Sigmoid colon (tissue), 6 donors: ENCODE measurements at regions not wholly inside any gene's neighbourhood (a gene's known extent, or its start where the extent isn't known, plus 50 kb on each side); places are given as distances from the start of the nearest gene placed in this dataset.

Experiments
- DNase-seq: peaks from one replicate; pipeline ENCODE4 v3.0.0-alpha.2; 2019
- H3K27ac ChIP-seq, 4 donors: fragments of 200-600 bp; sonication (generic); one replicate each; pipeline ENCODE4 v1.5.1; 2016 to 2019; ENCODE audit warnings: mild to moderate bottlenecking in 1 of 4
- H3K27me3 ChIP-seq, 3 donors: fragments of 200-600 bp; sonication (generic); one replicate each; pipeline ENCODE4 v1.5.1; 2019; ENCODE audit warnings: mild to moderate bottlenecking in 1 of 3
- H3K36me3 ChIP-seq, 4 donors: fragments of 200-600 bp; sonication (generic); one replicate each; pipeline ENCODE4 v1.5.1; 2016 to 2019
- H3K4me1 ChIP-seq, 4 donors: fragments of 200-600 bp; sonication (generic); one replicate each; pipeline ENCODE4 v1.5.1; 2017 to 2019
- H3K4me3 ChIP-seq, 4 donors: fragments of 200-600 bp; sonication (generic); one replicate each; pipeline ENCODE4 v1.5.1; 2017 to 2019; ENCODE audit warnings: mild to moderate bottlenecking in 2 of 4, moderate library complexity in 1 of 4
- H3K9me3 ChIP-seq, 4 donors: fragments of 200-600 bp in 3 of 4; sonication (generic) in 3 of 4; one replicate each; pipeline versions ENCODE4 v1.5.1 to v1.6.1; 2013 to 2019
- EP300 ChIP-seq, 4 donors: sonication (generic); formaldehyde crosslinking; IDR thresholded peaks; one replicate each; pipeline ENCODE4 v1.6.1; 2017; ENCODE audit warnings: antibody characterized with exemption in 4 of 4
- POLR2A ChIP-seq, 2 donors: fragments of 450-650 bp; IDR thresholded peaks; one replicate each; pipeline ENCODE4 v1.6.1; 2016; ENCODE audit warnings: antibody characterized with exemption in 2 of 2, mild to moderate bottlenecking in 2 of 2, moderate library complexity in 2 of 2
- POLR2AphosphoS5 ChIP-seq, 4 donors: sonication (generic); formaldehyde crosslinking; IDR thresholded peaks; one replicate each; pipeline ENCODE4 v1.6.1; 2017; ENCODE audit warnings: antibody characterized with exemption in 4 of 4
- whole genome bisulfite sequencing, 2 donors: extraction: QIAGEN DNeasy Blood & Tissue Kit; methylation state at CpG; one replicate each; pipeline ENCODE4 v1.1.7; 2013; 5-methylcytosine and 5-hydroxymethylcytosine counted together
- intact Hi-C: fragments of 100-400 bp; cut with DNase I; formaldehyde crosslinking; loops from one replicate; pipeline ENCODE4 v1.15.1; 2023
- TF ChIP-seq, protein P1 (sequence below), 4 experiments: fragments of 450-650 bp in 3 of 4; fragments of 200-600 bp in 1 of 4; IDR thresholded peaks; one replicate each; pipeline ENCODE4 v1.5.1; 2016 to 2019; ENCODE audit warnings: antibody characterized with exemption in 4 of 4, mild to moderate bottlenecking in 3 of 4, moderate library complexity in 2 of 4
- donor health status: healthy with polysubstance abuse.
- donor health status: healthy.

GRCh38 chr3:86785386-86785785 is 205.6 kb downstream of the VGLL3 start:
- Histone ChIP-seq H3K27me3 (no peaks in the 10 kb centered on the region), H3K9me3 (no peaks in the 10 kb centered on the region), H3K27ac (no peak overlapping the region), H3K4me3 (no peak overlapping the region), H3K36me3 (no peaks in the 10 kb centered on the region), H3K4me1 (no peaks in the 10 kb centered on the region)
- 14 to 39% methylated on average over 1 of the region's 1 CpG for WGBS, 2 donors
- intact Hi-C loops, result loop anchor here (5.0 kb wide), 1 partner anchor 302 kb away; no protein-coding TSS in a partner anchor
- no peak for TF ChIP-seq EP300 (IDR thresholded peaks at IDR 0.05)
- no peak for TF ChIP-seq POLR2AphosphoS5 (IDR thresholded peaks at IDR 0.05)
- TF ChIP-seq, protein P1, sequence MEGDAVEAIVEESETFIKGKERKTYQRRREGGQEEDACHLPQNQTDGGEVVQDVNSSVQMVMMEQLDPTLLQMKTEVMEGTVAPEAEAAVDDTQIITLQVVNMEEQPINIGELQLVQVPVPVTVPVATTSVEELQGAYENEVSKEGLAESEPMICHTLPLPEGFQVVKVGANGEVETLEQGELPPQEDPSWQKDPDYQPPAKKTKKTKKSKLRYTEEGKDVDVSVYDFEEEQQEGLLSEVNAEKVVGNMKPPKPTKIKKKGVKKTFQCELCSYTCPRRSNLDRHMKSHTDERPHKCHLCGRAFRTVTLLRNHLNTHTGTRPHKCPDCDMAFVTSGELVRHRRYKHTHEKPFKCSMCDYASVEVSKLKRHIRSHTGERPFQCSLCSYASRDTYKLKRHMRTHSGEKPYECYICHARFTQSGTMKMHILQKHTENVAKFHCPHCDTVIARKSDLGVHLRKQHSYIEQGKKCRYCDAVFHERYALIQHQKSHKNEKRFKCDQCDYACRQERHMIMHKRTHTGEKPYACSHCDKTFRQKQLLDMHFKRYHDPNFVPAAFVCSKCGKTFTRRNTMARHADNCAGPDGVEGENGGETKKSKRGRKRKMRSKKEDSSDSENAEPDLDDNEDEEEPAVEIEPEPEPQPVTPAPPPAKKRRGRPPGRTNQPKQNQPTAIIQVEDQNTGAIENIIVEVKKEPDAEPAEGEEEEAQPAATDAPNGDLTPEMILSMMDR (IDR thresholded peaks at IDR 0.05), result peak in 1 of 4 experiments; percentile 17
- DNase-seq, result no peak

GRCh38 chr3:86782866-86783265 is 208.1 kb downstream of the VGLL3 start:
- 54 to 59% methylated on average over 4 of the region's 4 CpGs for WGBS, 2 donors
- intact Hi-C loops, result no loop called here
- H3K4me3 ChIP-seq, result no peak overlapping the region
- H3K27ac ChIP-seq, result no peak overlapping the region
- TF ChIP-seq, protein P1 (IDR thresholded peaks at IDR 0.05), result no peak
- TF ChIP-seq POLR2AphosphoS5 (IDR thresholded peaks at IDR 0.05), result no peak
- TF ChIP-seq EP300 (IDR thresholded peaks at IDR 0.05), result no peak
- no peak for TF ChIP-seq POLR2A (IDR thresholded peaks at IDR 0.05)
- H3K27me3 ChIP-seq, result no peaks in the 10 kb centered on the region
- H3K36me3 ChIP-seq, result no peaks in the 10 kb centered on the region
- DNase-seq, result no peak
- H3K4me1 ChIP-seq, result no peaks in the 10 kb centered on the region
- no peaks in the 10 kb centered on the region for H3K9me3 ChIP-seq

- WGBS, 2 donors, result 26 to 29% methylated on average over 2 of the region's 2 CpGs
- TF ChIP-seq, protein P1 (IDR thresholded peaks at IDR 0.05), result no peak
- TF ChIP-seq POLR2A (IDR thresholded peaks at IDR 0.05) (no peak), POLR2AphosphoS5 (IDR thresholded peaks at IDR 0.05) (no peak), EP300 (IDR thresholded peaks at IDR 0.05) (no peak)
- Histone ChIP-seq H3K27me3 (no peaks in the 10 kb centered on the region), H3K36me3 (no peaks in the 10 kb centered on the region), H3K4me1 (no peaks in the 10 kb centered on the region), H3K9me3 (no peaks in the 10 kb centered on the region), H3K4me3 (no peak overlapping the region), H3K27ac (peak overlapping the region in 1 of 4 donors; percentile 3)
- DNase-seq, result no peak
- intact Hi-C loops, result no loop called here
Measured at GRCh38 chr3:86782286-86782685, 208.7 kb downstream of the VGLL3 start.

GRCh38 chr3:86774082-86774691 is 216.8 kb downstream of the VGLL3 start:
- intact Hi-C loops, result loop anchor here (1.0 kb wide), 1 partner anchor 309 kb away; no protein-coding TSS in a partner anchor
- no peak for TF ChIP-seq POLR2A (IDR thresholded peaks at IDR 0.05)
- TF ChIP-seq POLR2AphosphoS5 (IDR thresholded peaks at IDR 0.05), result no peak
- TF ChIP-seq EP300 (IDR thresholded peaks at IDR 0.05), result no peak
- TF ChIP-seq, protein P1 (IDR thresholded peaks at IDR 0.05), result peak in 3 of 4 experiments; percentile 48 to 64 (median 50)
- H3K36me3 ChIP-seq, result no peaks in the 10 kb centered on the region
- no peak overlapping the region for H3K27ac ChIP-seq
- WGBS, 2 donors, result 22 to 33% methylated on average over 3 of the region's 3 CpGs
- H3K4me1 ChIP-seq, result no peaks in the 10 kb centered on the region
- DNase-seq, result no peak
- H3K27me3 ChIP-seq, result no peaks in the 10 kb centered on the region
- H3K9me3 ChIP-seq, result no peaks in the 10 kb centered on the region
- no peak overlapping the region for H3K4me3 ChIP-seq

DNA sequence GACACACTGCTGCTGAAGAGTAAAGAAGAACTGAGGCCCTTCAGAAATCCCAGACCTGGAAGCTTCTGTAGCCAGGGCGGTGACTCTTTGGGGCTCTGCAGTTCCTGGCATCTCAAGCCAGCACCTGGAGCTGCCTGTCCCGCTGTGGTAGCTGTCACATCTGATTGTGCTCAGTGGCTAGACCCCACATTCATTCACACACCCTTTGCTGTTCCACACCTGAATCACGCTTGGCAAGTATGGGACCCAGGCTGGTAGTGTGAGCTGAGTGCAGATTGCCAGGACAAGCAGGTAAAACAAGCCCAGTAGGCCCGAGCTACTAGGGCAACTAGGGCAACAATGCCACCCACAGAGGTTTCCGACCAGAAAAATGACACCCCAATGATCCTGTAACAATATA is 218.2 kb downstream of the VGLL3 start:
- WGBS, 2 donors, result 77 to 87% methylated on average over 5 of the region's 5 CpGs
- H3K4me3 ChIP-seq, result no peak overlapping the region
- H3K9me3 ChIP-seq, result no peaks in the 10 kb centered on the region
- no peaks in the 10 kb centered on the region for H3K36me3 ChIP-seq
- no peak overlapping the region for H3K27ac ChIP-seq
- intact Hi-C loops, result no loop called here
- no peaks in the 10 kb centered on the region for H3K4me1 ChIP-seq
- H3K27me3 ChIP-seq, result no peaks in the 10 kb centered on the region
- DNase-seq, result no peak
- TF ChIP-seq, protein P1 (IDR thresholded peaks at IDR 0.05), result no peak
- no peak for TF ChIP-seq POLR2A (IDR thresholded peaks at IDR 0.05)
- no peak for TF ChIP-seq EP300 (IDR thresholded peaks at IDR 0.05)
- no peak for TF ChIP-seq POLR2AphosphoS5 (IDR thresholded peaks at IDR 0.05)
